C4-2B (cell line): ENCODE measurements at regions not wholly inside any gene's neighbourhood (a gene's known extent, or its start where the extent isn't known, plus 50 kb on each side); places are given as distances from the start of the nearest gene placed in this dataset.

Experiments
- CTCF ChIP-seq: fragments of 450-650 bp; conservative IDR thresholded peaks from 2 replicates; pipeline ENCODE4 v1.5.1; 2017; ENCODE audit warnings: mild to moderate bottlenecking
- ZFX ChIP-seq: fragments of 450-650 bp; IDR thresholded peaks from 2 replicates; pipeline ENCODE4 v1.6.1; 2017

GRCh38 chr6:84467296-84467695, 239.9 kb upstream of the CEP162 start:
- TF ChIP-seq CTCF (no peak), ZFX (no peak)
